ENCODE measurements at regions not wholly inside any gene's neighbourhood (a gene's known extent, or its start where the extent isn't known, plus 50 kb on each side); places are given as distances from the start of the nearest gene placed in this dataset.

DNA sequence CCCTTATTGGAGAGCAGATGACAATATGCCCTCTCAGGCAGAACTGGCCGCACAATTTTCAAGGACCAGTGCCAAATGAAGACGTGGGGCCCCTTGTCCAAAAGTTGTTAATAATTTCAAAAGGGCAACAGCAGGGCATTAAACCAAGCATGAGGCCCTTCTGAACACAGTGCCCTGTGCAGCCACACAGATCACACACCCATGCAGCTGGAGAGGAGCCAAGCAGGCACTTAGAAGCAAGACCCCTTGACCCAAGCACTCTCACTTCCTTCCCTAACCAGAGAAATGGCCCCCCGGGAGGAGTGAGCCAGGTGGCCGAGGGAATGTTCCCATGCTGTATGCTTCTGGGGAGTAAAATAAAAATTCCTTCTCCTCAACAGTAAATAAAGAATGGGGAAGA, 114.0 kb upstream of the TMPO start:
- H3K36me3 ChIP-seq (ENCODE audit: insufficient read depth, low read length) = no peaks in the 10 kb centered on the region
- H3K9ac ChIP-seq (ENCODE audit: low read length) = no peak overlapping the region
- no peaks in the 10 kb centered on the region for H3K79me2 ChIP-seq (ENCODE audit: insufficient read depth, low read length)
- no peaks in the 10 kb centered on the region for H4K20me1 ChIP-seq (ENCODE audit: insufficient read depth, low read length)
- H3K9me3 ChIP-seq (ENCODE audit: low read length) = no peaks in the 10 kb centered on the region
- no peak overlapping the region for H3K4me2 ChIP-seq (ENCODE audit: low read length)
- no peak overlapping the region for H3K27ac ChIP-seq (ENCODE audit: low read depth, low read length, poor library complexity, severe bottlenecking)
- no peak overlapping the region for H3K4me3 ChIP-seq (ENCODE audit: low read depth, low read length, poor library complexity, severe bottlenecking)
- no peaks in the 10 kb centered on the region for H3K27me3 ChIP-seq (ENCODE audit: insufficient read depth, low read length)
- H3F3A ChIP-seq (ENCODE audit: insufficient read depth, low read length) = no peaks in the 10 kb centered on the region
- H2AFZ ChIP-seq (ENCODE audit: low read length) = no peak overlapping the region
- peaks cover 50% of the 10 kb centered on the region for H3K4me1 ChIP-seq (ENCODE audit: insufficient read depth, low read length, severe bottlenecking)
- H3K9me2 ChIP-seq (ENCODE audit: low read depth, low read length) = no peaks in the 10 kb centered on the region
- TF ChIP-seq, protein P1, sequence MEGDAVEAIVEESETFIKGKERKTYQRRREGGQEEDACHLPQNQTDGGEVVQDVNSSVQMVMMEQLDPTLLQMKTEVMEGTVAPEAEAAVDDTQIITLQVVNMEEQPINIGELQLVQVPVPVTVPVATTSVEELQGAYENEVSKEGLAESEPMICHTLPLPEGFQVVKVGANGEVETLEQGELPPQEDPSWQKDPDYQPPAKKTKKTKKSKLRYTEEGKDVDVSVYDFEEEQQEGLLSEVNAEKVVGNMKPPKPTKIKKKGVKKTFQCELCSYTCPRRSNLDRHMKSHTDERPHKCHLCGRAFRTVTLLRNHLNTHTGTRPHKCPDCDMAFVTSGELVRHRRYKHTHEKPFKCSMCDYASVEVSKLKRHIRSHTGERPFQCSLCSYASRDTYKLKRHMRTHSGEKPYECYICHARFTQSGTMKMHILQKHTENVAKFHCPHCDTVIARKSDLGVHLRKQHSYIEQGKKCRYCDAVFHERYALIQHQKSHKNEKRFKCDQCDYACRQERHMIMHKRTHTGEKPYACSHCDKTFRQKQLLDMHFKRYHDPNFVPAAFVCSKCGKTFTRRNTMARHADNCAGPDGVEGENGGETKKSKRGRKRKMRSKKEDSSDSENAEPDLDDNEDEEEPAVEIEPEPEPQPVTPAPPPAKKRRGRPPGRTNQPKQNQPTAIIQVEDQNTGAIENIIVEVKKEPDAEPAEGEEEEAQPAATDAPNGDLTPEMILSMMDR (IDR thresholded peaks at IDR 0.05; ENCODE audit: low read length) = no peak
- TF ChIP-seq EZH2 (IDR thresholded peaks at IDR 0.05; ENCODE audit: borderline replicate concordance, low read length) = no peak

DNA sequence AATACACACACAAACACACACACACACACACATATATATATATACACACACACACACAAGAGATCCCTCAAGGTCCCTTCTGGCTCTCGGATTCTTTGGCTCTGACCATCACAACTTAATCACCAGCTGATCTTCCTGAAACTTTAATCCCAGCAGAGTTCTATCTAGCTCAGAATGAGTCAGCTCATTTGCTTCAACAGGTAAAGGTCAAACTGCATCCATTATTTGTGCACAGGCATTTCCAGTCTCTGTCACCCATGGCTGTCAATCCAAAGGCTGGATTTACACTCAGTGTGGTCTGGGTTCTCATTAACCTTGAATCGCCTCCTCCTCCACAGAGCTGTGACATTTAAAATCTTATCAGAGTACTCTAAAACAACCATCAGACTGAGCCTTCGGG, 113.3 kb upstream of the TMPO start:
- Histone ChIP-seq H3K27ac (ENCODE audit: low read depth, low read length, poor library complexity, severe bottlenecking) (no peak overlapping the region), H3K27me3 (ENCODE audit: insufficient read depth, low read length) (no peaks in the 10 kb centered on the region), H3K9me2 (ENCODE audit: low read depth, low read length) (no peaks in the 10 kb centered on the region), H3K9me3 (ENCODE audit: low read length) (no peaks in the 10 kb centered on the region), H4K20me1 (ENCODE audit: insufficient read depth, low read length) (no peaks in the 10 kb centered on the region), H3K4me2 (ENCODE audit: low read length) (no peak overlapping the region), H2AFZ (ENCODE audit: low read length) (no peak overlapping the region), H3K36me3 (ENCODE audit: insufficient read depth, low read length) (no peaks in the 10 kb centered on the region), H3K4me3 (ENCODE audit: low read depth, low read length, poor library complexity, severe bottlenecking) (no peak overlapping the region), H3K4me1 (ENCODE audit: insufficient read depth, low read length, severe bottlenecking) (peaks cover 50% of the 10 kb centered on the region), H3K9ac (ENCODE audit: low read length) (no peak overlapping the region), H3K79me2 (ENCODE audit: insufficient read depth, low read length) (no peaks in the 10 kb centered on the region), H3F3A (ENCODE audit: insufficient read depth, low read length) (no peaks in the 10 kb centered on the region)
- TF ChIP-seq EZH2 (IDR thresholded peaks at IDR 0.05; ENCODE audit: borderline replicate concordance, low read length) = no peak
- TF ChIP-seq, protein P1 (IDR thresholded peaks at IDR 0.05; ENCODE audit: low read length) = no peak

DNA sequence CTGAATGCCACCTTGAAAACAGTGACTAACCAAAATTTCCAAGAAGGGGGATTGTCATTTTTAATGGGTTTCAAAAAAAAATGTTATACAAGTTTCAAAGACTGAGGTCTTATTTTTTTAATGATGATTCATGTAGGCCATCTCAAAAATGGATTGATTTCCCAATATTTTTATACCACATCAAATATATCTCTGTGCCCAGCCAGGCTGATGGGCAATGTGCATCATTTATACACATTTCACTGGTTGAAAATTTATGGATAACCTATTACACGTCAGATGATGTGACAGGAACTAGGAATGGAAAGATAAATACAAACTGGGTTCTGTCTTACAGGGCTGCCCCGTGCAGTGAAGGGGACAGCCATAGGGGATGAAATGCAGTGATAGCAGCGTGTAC, 112.7 kb upstream of the TMPO start:
- Histone ChIP-seq H3K27me3 (ENCODE audit: insufficient read depth, low read length) (no peaks in the 10 kb centered on the region), H3K9me3 (ENCODE audit: low read length) (no peaks in the 10 kb centered on the region), H3K9me2 (ENCODE audit: low read depth, low read length) (no peaks in the 10 kb centered on the region), H3F3A (ENCODE audit: insufficient read depth, low read length) (no peaks in the 10 kb centered on the region), H3K9ac (ENCODE audit: low read length) (no peak overlapping the region), H2AFZ (ENCODE audit: low read length) (no peak overlapping the region), H4K20me1 (ENCODE audit: insufficient read depth, low read length) (no peaks in the 10 kb centered on the region), H3K4me2 (ENCODE audit: low read length) (no peak overlapping the region), H3K4me1 (ENCODE audit: insufficient read depth, low read length, severe bottlenecking) (peaks cover 44% of the 10 kb centered on the region), H3K4me3 (ENCODE audit: low read depth, low read length, poor library complexity, severe bottlenecking) (no peak overlapping the region), H3K79me2 (ENCODE audit: insufficient read depth, low read length) (no peaks in the 10 kb centered on the region), H3K27ac (ENCODE audit: low read depth, low read length, poor library complexity, severe bottlenecking) (no peak overlapping the region), H3K36me3 (ENCODE audit: insufficient read depth, low read length) (no peaks in the 10 kb centered on the region)
- TF ChIP-seq, protein P1 (IDR thresholded peaks at IDR 0.05; ENCODE audit: low read length) = no peak
- TF ChIP-seq EZH2 (IDR thresholded peaks at IDR 0.05; ENCODE audit: borderline replicate concordance, low read length) = no peak
